KOPT-K1 (cell line): ENCODE measurements at regions not wholly inside any gene's neighbourhood (a gene's known extent, or its start where the extent isn't known, plus 50 kb on each side); places are given as distances from the start of the nearest gene placed in this dataset.

ENCODE experiments used
- H3K27ac ChIP-seq: fragments of 200-600 bp; sonication (generic); 2 replicates; pipeline ENCODE4 v1.5.1; 2016; ENCODE audit warnings: antibody characterized with exemption, mild to moderate bottlenecking, low read depth, low read length; ENCODE audit not compliant: poor library complexity, severe bottlenecking
- H3K36me3 ChIP-seq: fragments of 200-600 bp; sonication (generic); 2 replicates; pipeline ENCODE4 v1.5.1; 2017; ENCODE audit warnings: antibody characterized with exemption, mild to moderate bottlenecking, low read length, moderate library complexity; ENCODE audit not compliant: insufficient read depth
- H3K9me3 ChIP-seq: fragments of 200-600 bp; sonication (generic); 2 replicates; pipeline ENCODE4 v1.5.1; 2017; ENCODE audit warnings: antibody characterized with exemption, low read length, mild to moderate bottlenecking; ENCODE audit not compliant: insufficient read depth, poor library complexity, severe bottlenecking

- Histone ChIP-seq H3K9me3 (peaks cover 1% of the 10 kb centered on the region), H3K27ac (no peak overlapping the region), H3K36me3 (no peaks in the 10 kb centered on the region)
Observed at GRCh38 chr13:61709258-61709657, 293.6 kb upstream of the PCDH20 start.

DNA sequence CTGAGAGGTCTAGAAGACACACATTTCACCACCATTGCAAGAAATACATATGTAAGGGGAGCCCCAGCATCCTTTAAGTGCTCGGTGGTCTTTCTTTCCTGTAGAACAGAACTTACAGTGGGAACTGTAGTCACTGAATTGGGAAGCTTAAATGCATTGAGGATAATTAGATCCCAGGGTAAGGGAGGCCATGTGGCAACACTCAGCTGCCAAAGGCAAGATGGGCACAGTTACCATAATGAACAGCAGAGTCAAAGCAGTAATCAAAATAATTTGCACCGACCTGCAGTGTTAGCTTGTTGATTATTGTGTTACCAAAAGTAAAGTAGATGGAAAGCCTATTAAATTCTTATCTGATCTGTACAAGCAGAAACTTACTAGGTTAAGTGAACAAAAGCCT lies 291.2 kb upstream of the PCDH20 start:
- Histone ChIP-seq H3K27ac (no peak overlapping the region), H3K36me3 (no peaks in the 10 kb centered on the region)

DNA sequence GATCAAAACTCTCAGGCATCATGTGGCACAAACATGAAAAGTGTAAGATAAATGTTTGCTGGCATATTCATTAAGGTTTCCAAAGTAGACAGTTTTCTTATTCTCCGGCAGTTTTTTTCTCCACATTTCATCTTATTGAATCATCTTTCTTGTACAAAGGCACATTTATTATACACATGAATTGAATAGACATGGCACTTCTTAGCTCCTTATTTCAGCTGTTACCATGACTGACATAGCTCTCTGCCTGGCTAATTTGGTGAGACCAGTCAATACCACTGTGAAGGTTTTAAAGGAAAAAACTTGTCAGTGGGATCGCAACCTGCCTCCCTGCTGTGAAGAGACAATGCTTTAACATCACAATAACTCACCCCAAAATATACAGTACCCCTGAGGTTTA lies 285.0 kb upstream of the PCDH20 start:
- no peaks in the 10 kb centered on the region for H3K36me3 ChIP-seq
- peaks cover 4% of the 10 kb centered on the region for H3K9me3 ChIP-seq
- H3K27ac ChIP-seq: no peak overlapping the region

More for the DNA sequence above, 291.2 kb upstream of the PCDH20 start:
- H3K9me3 ChIP-seq: peaks cover 4% of the 10 kb centered on the region

- peaks cover 4% of the 10 kb centered on the region for H3K9me3 ChIP-seq
- H3K27ac ChIP-seq: no peak overlapping the region
- no peaks in the 10 kb centered on the region for H3K36me3 ChIP-seq
Observed at GRCh38 chr13:61700181-61700580, 284.5 kb upstream of the PCDH20 start.

DNA sequence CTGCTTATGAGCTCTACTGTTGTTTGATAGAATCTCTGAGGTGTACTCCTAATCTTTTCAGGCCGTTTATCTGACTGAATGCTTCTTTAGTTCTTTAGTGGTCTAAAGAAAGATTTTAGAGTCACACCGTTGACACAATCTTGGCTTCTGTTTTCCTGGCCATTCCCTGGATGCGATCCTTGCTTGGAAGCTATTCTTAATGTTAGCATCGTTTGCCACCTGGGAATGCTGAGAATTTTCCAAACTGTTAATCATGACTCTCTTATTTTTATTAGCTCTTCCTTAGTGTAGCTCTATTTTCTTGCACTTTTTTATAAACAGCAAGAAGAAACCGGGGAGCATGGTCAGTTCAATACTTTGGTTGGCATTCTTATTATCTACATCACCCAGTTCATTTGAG lies 281.0 kb upstream of the PCDH20 start:
- Histone ChIP-seq H3K27ac (no peak overlapping the region), H3K9me3 (no peaks in the 10 kb centered on the region), H3K36me3 (no peaks in the 10 kb centered on the region)

GRCh38 chr13:61695147-61695546 lies 279.5 kb upstream of the PCDH20 start:
- H3K36me3 ChIP-seq: no peaks in the 10 kb centered on the region
- H3K27ac ChIP-seq: no peak overlapping the region
- H3K9me3 ChIP-seq: no peaks in the 10 kb centered on the region

GRCh38 chr13:61692691-61693090 lies 277.0 kb upstream of the PCDH20 start:
- Histone ChIP-seq H3K36me3 (no peaks in the 10 kb centered on the region), H3K9me3 (no peaks in the 10 kb centered on the region), H3K27ac (no peak overlapping the region)

DNA sequence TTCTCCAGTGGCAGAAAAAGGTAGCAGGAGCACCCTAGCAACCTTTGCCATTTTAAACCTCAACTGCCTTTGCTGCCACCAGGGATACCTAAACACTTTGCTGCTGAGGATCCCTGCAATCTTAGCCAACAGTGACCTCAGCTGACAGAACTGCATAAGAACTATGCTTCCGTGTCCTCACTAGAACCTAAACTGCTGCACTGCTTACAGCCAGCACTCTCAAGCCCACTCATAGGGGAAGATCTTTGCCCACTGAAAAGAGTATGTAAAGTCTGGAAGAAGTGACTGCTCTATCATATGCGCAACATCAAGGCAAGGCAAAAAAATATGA lies 270.0 kb upstream of the PCDH20 start:
- H3K9me3 ChIP-seq: no peaks in the 10 kb centered on the region
- H3K27ac ChIP-seq: no peak overlapping the region
- H3K36me3 ChIP-seq: no peaks in the 10 kb centered on the region

- Histone ChIP-seq H3K9me3 (no peaks in the 10 kb centered on the region), H3K27ac (no peak overlapping the region), H3K36me3 (no peaks in the 10 kb centered on the region)
Observed at GRCh38 chr13:61684976-61685681, 269.5 kb upstream of the PCDH20 start.

GRCh38 chr13:61672756-61673155 lies 257.1 kb upstream of the PCDH20 start:
- Histone ChIP-seq H3K27ac (no peak overlapping the region), H3K36me3 (no peaks in the 10 kb centered on the region), H3K9me3 (no peaks in the 10 kb centered on the region)

DNA sequence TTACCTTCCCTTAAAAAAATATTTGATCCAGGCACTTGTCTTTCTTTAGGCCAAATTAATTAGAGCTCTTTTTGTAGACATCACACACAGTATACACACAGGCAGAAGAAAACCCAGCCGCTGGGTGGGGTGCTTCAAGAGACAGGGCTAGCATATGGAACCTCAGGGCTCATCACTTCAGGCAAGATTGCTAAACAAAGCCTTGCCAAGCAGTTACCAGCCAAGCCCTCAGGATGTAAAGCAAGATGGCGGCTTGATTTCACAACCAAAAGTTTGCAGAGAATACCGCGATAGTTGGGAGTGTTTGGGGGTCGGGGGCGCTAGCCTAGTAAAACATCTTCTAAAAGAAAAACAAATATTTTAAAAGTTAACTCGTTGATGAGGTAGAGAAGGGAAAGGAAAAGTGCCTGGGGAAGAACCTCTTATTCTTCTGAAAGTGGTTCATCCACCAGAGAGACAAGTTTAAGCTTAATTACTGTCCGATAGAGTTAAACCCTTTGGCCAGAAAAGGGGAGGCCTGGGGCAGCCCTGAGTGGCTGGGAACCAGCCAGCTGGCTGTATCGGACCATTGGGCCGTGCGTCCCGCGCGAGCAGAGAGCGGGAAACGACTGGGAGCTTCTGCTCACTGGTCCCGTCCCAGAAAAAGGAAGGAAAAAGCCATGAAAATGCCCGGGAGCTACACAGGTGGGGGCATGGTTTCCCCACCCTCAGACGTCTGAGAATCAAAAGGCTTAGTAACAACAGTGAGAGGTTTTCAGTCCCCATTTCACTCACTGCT lies 254.9 kb upstream of the PCDH20 start:
- Histone ChIP-seq H3K9me3 (no peaks in the 10 kb centered on the region), H3K27ac (no peak overlapping the region), H3K36me3 (no peaks in the 10 kb centered on the region)

GRCh38 chr13:61664801-61665705 lies 249.4 kb upstream of the PCDH20 start:
- Histone ChIP-seq H3K9me3 (no peaks in the 10 kb centered on the region), H3K27ac (no peak overlapping the region), H3K36me3 (no peaks in the 10 kb centered on the region)

DNA sequence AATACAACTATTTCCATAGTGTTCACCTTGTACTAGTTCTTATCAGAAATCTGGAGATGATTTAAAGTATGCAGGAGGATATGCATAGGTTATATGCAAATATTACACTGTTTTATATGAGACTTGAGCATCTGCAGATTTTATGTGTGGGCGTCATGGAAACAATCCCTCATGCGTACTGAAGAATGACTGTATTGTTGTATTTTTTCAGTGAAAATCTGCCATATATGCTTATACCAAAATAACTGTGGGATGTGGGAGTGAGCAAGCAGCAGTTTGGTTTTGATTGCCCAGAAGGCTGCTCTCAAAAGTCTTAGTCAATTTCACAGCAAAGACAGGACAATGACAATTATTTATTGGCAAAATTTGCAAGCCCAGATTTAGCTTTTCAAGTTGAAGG lies 238.8 kb upstream of the PCDH20 start:
- H3K9me3 ChIP-seq: no peaks in the 10 kb centered on the region
- H3K27ac ChIP-seq: no peak overlapping the region
- H3K36me3 ChIP-seq: no peaks in the 10 kb centered on the region

DNA sequence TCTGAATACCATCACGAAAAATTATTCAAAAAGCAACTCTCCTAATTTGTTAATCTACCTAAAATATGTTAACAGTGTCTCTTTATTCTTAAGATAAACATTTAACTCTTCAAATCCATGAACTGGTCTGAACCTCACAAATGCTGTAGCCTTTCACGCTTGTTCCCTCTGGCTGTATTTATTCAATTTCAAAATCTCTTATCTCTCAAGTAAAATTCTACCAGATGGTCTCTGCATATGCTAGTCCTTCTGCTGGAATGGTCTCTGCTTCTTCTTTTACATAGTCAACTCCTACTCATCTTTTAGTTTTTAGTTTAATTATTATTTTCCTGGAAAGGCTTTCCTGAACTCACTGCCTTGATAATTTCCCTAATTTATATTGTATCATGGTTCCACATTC lies 232.9 kb upstream of the PCDH20 start:
- Histone ChIP-seq H3K27ac (no peak overlapping the region), H3K9me3 (no peaks in the 10 kb centered on the region), H3K36me3 (no peaks in the 10 kb centered on the region)

GRCh38 chr13:61612192-61612591 lies 196.5 kb upstream of the PCDH20 start:
- H3K9me3 ChIP-seq: no peaks in the 10 kb centered on the region
- H3K36me3 ChIP-seq: no peaks in the 10 kb centered on the region
- no peak overlapping the region for H3K27ac ChIP-seq
